B cell (primary cell): ENCODE measurements at regions not wholly inside any gene's neighbourhood (a gene's known extent, or its start where the extent isn't known, plus 50 kb on each side); places are given as distances from the start of the nearest gene placed in this dataset.

Experiments
- CTCF ChIP-seq: fragments of 200-600 bp; IDR thresholded peaks from one replicate; pipeline ENCODE4 v1.8.0; 2022; ENCODE audit warnings: antibody characterized with exemption, mild to moderate bottlenecking
- EZH2 ChIP-seq: IDR thresholded peaks from 2 replicates; pipeline ENCODE4 v1.6.1; 2012; ENCODE audit warnings: borderline replicate concordance, low read depth, mild to moderate bottlenecking, moderate library complexity, low read length; ENCODE audit not compliant: insufficient read depth, poor library complexity, severe bottlenecking

- TF ChIP-seq CTCF = no peak
- no peak for TF ChIP-seq EZH2
These were observed 167.1 kb downstream of the OXSM start for GRCh38 chr3:25957026-25957425.
